ENCODE measurements at regions not wholly inside any gene's neighbourhood (a gene's known extent, or its start where the extent isn't known, plus 50 kb on each side); places are given as distances from the start of the nearest gene placed in this dataset.
A peak's percentile ranks its signal among the peaks of the same experiment; 100 is the strongest.

GRCh38 chr4:180059216-180059881 lies 2183.9 kb upstream of the TENM3 start:
- peak overlapping the region; percentile 45 for H3K4me3 ChIP-seq (ENCODE audit: low read length)
- no peak for TF ChIP-seq CTCF (conservative IDR thresholded peaks at IDR 0.05; ENCODE audit: low read length)
- no peak for DNase-seq (ENCODE audit: low read depth)

DNA sequence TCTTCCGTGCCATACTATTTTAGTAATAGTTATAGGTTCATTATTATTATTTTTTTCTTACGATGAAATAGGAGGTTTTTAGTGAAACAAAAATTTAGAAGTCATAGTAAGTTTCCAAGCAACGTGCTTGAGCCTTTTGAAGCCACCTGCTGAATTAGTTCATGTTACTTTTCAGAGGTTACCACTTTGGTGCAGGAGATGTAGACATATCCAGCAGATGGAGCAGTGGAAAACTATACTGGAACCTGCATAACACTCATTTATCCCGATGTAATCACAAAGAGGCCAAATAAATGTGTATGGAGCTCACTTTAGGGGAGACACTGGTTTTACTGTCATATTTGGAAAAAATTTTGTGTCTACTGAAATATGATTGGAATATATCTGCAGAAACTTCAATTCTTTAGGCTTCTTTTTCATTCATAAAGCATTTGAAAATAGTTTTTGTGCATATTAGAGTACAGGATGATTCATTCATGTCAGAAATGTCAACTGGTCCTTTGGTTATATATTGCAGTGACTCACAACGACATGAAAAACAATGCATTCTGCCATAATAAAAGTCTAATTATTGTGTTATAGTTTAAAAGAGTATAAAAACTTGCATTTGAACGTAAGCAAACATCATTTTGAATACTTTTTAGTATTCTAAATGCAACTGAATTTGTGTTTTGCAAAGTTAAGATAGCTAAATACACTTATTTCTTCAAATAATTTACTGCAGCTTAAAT lies 2182.9 kb upstream of the TENM3 start:
- H3K4me3 ChIP-seq (ENCODE audit: low read length): no peak overlapping the region
- no peak for DNase-seq (ENCODE audit: low read depth)
- no peak for TF ChIP-seq CTCF (conservative IDR thresholded peaks at IDR 0.05; ENCODE audit: low read length)

GRCh38 chr4:180081072-180081471 lies 2162.1 kb upstream of the TENM3 start:
- TF ChIP-seq CTCF (conservative IDR thresholded peaks at IDR 0.05; ENCODE audit: low read length): no peak
- no peak overlapping the region for H3K4me3 ChIP-seq (ENCODE audit: low read length)
- DNase-seq (ENCODE audit: low read depth): no peak

DNA sequence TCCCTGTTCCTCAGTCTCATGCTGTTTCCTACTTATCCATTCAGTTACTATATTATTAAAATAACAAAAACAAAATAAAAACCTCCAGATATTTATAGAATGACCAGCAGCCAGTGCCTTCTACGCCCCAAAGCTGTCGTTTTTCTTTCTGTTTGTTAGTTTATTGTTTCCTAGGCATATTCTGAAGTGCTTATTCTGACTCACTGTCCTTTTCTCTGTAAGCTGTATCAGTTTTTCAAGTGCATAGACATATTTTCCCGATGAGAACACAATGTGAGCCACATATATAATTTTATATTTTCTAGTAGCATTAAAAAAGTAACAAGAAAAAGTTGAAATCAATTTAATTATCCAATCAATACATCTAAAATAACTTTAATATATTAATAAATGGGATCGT lies 2158.6 kb upstream of the TENM3 start:
- no peak for DNase-seq (ENCODE audit: low read depth)
- TF ChIP-seq CTCF (conservative IDR thresholded peaks at IDR 0.05; ENCODE audit: low read length): no peak

GRCh38 chr4:180086480-180087190 lies 2156.6 kb upstream of the TENM3 start:
- H3K4me3 ChIP-seq (ENCODE audit: low read length): no peak overlapping the region
- DNase-seq (ENCODE audit: low read depth): no peak
- no peak for TF ChIP-seq CTCF (conservative IDR thresholded peaks at IDR 0.05; ENCODE audit: low read length)

More for the DNA sequence above, 2158.6 kb upstream of the TENM3 start:
- H3K4me3 ChIP-seq (ENCODE audit: low read length): no peak overlapping the region

GRCh38 chr4:180098586-180098985 lies 2144.6 kb upstream of the TENM3 start:
- H3K4me3 ChIP-seq (ENCODE audit: low read length): no peak overlapping the region
- TF ChIP-seq CTCF (conservative IDR thresholded peaks at IDR 0.05; ENCODE audit: low read length): no peak
- DNase-seq (ENCODE audit: low read depth): no peak
